ENCODE measurements at regions not wholly inside any gene's neighbourhood (a gene's known extent, or its start where the extent isn't known, plus 50 kb on each side); places are given as distances from the start of the nearest gene placed in this dataset.

GRCh38 chr15:53296603-53297002 is 462.9 kb downstream of the WDR72 start:
- TF ChIP-seq CTCF (IDR thresholded peaks at IDR 0.05; ENCODE audit: insufficient read depth, low read length) (no peak), POLR2AphosphoS5 (IDR thresholded peaks at IDR 0.05; ENCODE audit: low read depth) (no peak), REST (IDR thresholded peaks at IDR 0.05; ENCODE audit: insufficient replicate concordance, low read depth) (no peak), GABPA (IDR thresholded peaks at IDR 0.05; ENCODE audit: low read depth) (no peak)

Measured in HL-60 (cell line).